HepG2 (cell line): ENCODE measurements at regions not wholly inside any gene's neighbourhood (a gene's known extent, or its start where the extent isn't known, plus 50 kb on each side); places are given as distances from the start of the nearest gene placed in this dataset.

Experiments
- ATAC-seq: fragments of 200-7000 bp; cut with Tn5 transposase; 3 replicates; pipeline ENCODE4 v1.9.1; 2020; ENCODE audit warnings: mild to moderate bottlenecking, moderate library complexity
- BruUV-seq: library from RNA; stranded (reverse); fragments of 400-500 nt; replicated peaks from 2 replicates; lab custom pipeline; 2021; lab: Mats Ljungman, UMichigan
- CTCF ChIA-PET: fragments of 300-600 bp; formaldehyde crosslinking; extraction: SDS; loops from one replicate; lab custom pipeline; 2021; ENCODE audit warnings: low total read pairs, inconsistent platforms, low intra/inter-chr PET ratio; lab: Yijun Ruan, JAX
- POLR2A ChIA-PET: fragments of 350-600 bp; sonication (Branson Sonifier 250); formaldehyde crosslinking; loops from one replicate; lab custom pipeline; 2020; ENCODE audit warnings: antibody characterized with exemption, inconsistent platforms; lab: Yijun Ruan, JAX
- DNase-seq: peaks from one replicate; pipeline ENCODE4 v3.0.0-alpha.2; 2015; ENCODE audit warnings: low spot score
- FAIRE-seq: peaks from 3 replicates; lab custom pipeline; 2011; peaks lifted over from hg19 to GRCh38; lab: Jason Lieb, UNC
- H2AFZ ChIP-seq: one replicate; pipeline ENCODE4 v1.6.1; 2011; ENCODE audit warnings: low read length, inconsistent platforms
- H3K27ac ChIP-seq: fragments of 300-600 bp; 3 replicates; pipeline ENCODE4 v1.8.0; 2011; ENCODE audit warnings: mixed run types, mild to moderate bottlenecking, mixed read lengths, low read length, inconsistent platforms; ENCODE audit not compliant: insufficient read depth; ENCODE audit errors: extremely low read length
- H3K27me3 ChIP-seq, 2 experiments: fragments of 200-600 bp in 1 of 2; 2 replicates in 1 of 2; 3 replicates in 1 of 2; pipeline versions ENCODE4 v1.6.0 to v1.8.0; 2011; ENCODE audit warnings: low read length in 2 of 2, mild to moderate bottlenecking in 2 of 2, moderate library complexity in 2 of 2, inconsistent platforms in 1 of 2; ENCODE audit not compliant: insufficient read depth in 2 of 2, control insufficient read depth in 1 of 2
- H3K36me3 ChIP-seq, 2 experiments: fragments of 200-600 bp in 1 of 2; replicated peaks in 1 of 2; 2 replicates in 1 of 2; 3 replicates in 1 of 2; pipeline versions ENCODE4 v1.5.1 to v1.8.0; 2011; ENCODE audit warnings: low read length in 2 of 2, inconsistent platforms in 1 of 2; ENCODE audit not compliant: insufficient read depth in 2 of 2, control insufficient read depth in 1 of 2
- H3K4me1 ChIP-seq: 2 replicates; pipeline ENCODE4 v1.5.1; 2012; ENCODE audit warnings: low read length, inconsistent platforms; ENCODE audit not compliant: insufficient read depth
- H3K4me2 ChIP-seq: 2 replicates; pipeline ENCODE4 v1.6.0; 2011; ENCODE audit warnings: low read depth, low read length, inconsistent platforms
- H3K4me3 ChIP-seq, 3 experiments: fragments of 200-600 bp in 1 of 3; sonication (generic), shearing (Covaris generic) in 1 of 3; replicated peaks in 1 of 3; 2 replicates each; pipeline ENCODE4 v1.5.1; 2011 to 2016; ENCODE audit warnings: low read length in 3 of 3, inconsistent platforms in 2 of 3, low read depth in 2 of 3, mild to moderate bottlenecking in 2 of 3, control low read depth in 1 of 3, mixed read lengths in 1 of 3; ENCODE audit not compliant: insufficient read depth in 1 of 3
- H3K79me2 ChIP-seq: one replicate; pipeline ENCODE4 v1.6.1; 2011; ENCODE audit warnings: low read length, inconsistent platforms; ENCODE audit not compliant: insufficient read depth
- H3K9ac ChIP-seq: 2 replicates; pipeline ENCODE4 v1.6.0; 2011; ENCODE audit warnings: mild to moderate bottlenecking, low read depth, low read length, inconsistent platforms; ENCODE audit not compliant: insufficient read depth
- H3K9me3 ChIP-seq: 2 replicates; pipeline ENCODE4 v1.5.1; 2012; ENCODE audit warnings: mild to moderate bottlenecking, low read length
- H4K20me1 ChIP-seq: 2 replicates; pipeline ENCODE4 v1.6.0; 2011; ENCODE audit warnings: inconsistent platforms, mild to moderate bottlenecking, low read length, moderate library complexity; ENCODE audit not compliant: insufficient read depth
- CCDC6 ChIP-seq: sonication (generic); formaldehyde crosslinking; IDR thresholded peaks from 2 replicates; pipeline ENCODE4 v1.8.1; 2022; ENCODE audit warnings: mild to moderate bottlenecking, missing genetic modification reagents, moderate library complexity
- MIXL1 ChIP-seq: IDR thresholded peaks from 2 replicates; pipeline ENCODE4 v1.6.1; 2016
- RXRB ChIP-seq: IDR thresholded peaks from 2 replicates; pipeline ENCODE4 v1.6.1; 2016; ENCODE audit warnings: borderline replicate concordance, missing genetic modification reagents, missing compliant biosample characterization
- SMAD3 ChIP-seq: sonication (generic); formaldehyde crosslinking; IDR thresholded peaks from 2 replicates; pipeline ENCODE4 v1.4.0; 2020; ENCODE audit warnings: missing genetic modification reagents
- SOX13 ChIP-seq, 3 experiments: fragments of 450-650 bp in 1 of 3; sonication (generic) in 1 of 3; formaldehyde crosslinking in 1 of 3; IDR thresholded peaks in 2 of 3; conservative IDR thresholded peaks in 1 of 3; 2 replicates each; pipeline versions ENCODE4 v1.5.0 to v1.6.1; 2016 to 2020; ENCODE audit warnings: antibody characterized with exemption in 1 of 3, mild to moderate bottlenecking in 1 of 3, missing compliant biosample characterization in 1 of 3, missing genetic modification reagents in 1 of 3, moderate library complexity in 1 of 3
- ZFP36L1 ChIP-seq: sonication (generic); formaldehyde crosslinking; IDR thresholded peaks from 2 replicates; pipeline ENCODE4 v1.8.0; 2022; ENCODE audit warnings: mild to moderate bottlenecking, missing genetic modification reagents, moderate library complexity
- ZMYM4 ChIP-seq: sonication (generic); formaldehyde crosslinking; IDR thresholded peaks from 2 replicates; pipeline ENCODE4 v1.8.1; 2023; ENCODE audit warnings: mild to moderate bottlenecking, missing genetic modification reagents
- ZNF329 ChIP-seq: sonication (generic); formaldehyde crosslinking; IDR thresholded peaks from 2 replicates; pipeline ENCODE4 v1.9.0; 2021; ENCODE audit warnings: low read depth, mild to moderate bottlenecking, missing genetic modification reagents
- ZNF501 ChIP-seq: sonication (generic); formaldehyde crosslinking; IDR thresholded peaks from 2 replicates; pipeline ENCODE4 v1.5.1; 2020; ENCODE audit warnings: mild to moderate bottlenecking, moderate library complexity, missing genetic modification reagents
- ZSCAN20 ChIP-seq: sonication (generic); formaldehyde crosslinking; IDR thresholded peaks from 2 replicates; pipeline ENCODE4 v1.4.0; 2020; ENCODE audit warnings: missing genetic modification reagents, mild to moderate bottlenecking, borderline replicate concordance
- WGBS: methylation state at CpG from one replicate; pipeline ENCODE4 v1.1.6; 2017; ENCODE audit warnings: low lambda C conversion rate; 5-methylcytosine and 5-hydroxymethylcytosine counted together
- in situ Hi-C: cut with HindIII; loops from 2 replicates; pipeline ENCODE4 v1.10.0; 2017; ENCODE audit warnings: low pct_unique_long_range_greater_than_20kb; ENCODE audit not compliant: extremely low pct_ligation_motif_present
- intact Hi-C: fragments of 100-400 bp; cut with micrococcal nuclease; formaldehyde crosslinking; loops from one replicate; pipeline ENCODE4 v1.10.0; 2022; ENCODE audit not compliant: unreplicated experiment
- TF ChIP-seq, protein P1 (sequence below): sonication (generic); formaldehyde crosslinking; IDR thresholded peaks from 2 replicates; pipeline ENCODE4 v1.8.1; 2022; ENCODE audit warnings: low read depth, mild to moderate bottlenecking, missing genetic modification reagents
- TF ChIP-seq, protein P2 (sequence below): sonication (generic); formaldehyde crosslinking; IDR thresholded peaks from 2 replicates; pipeline ENCODE4 v1.4.0; 2020; ENCODE audit warnings: low read depth, missing genetic modification reagents
- TF ChIP-seq, protein P3 (sequence below): sonication (generic); formaldehyde crosslinking; IDR thresholded peaks from 2 replicates; pipeline ENCODE4 v1.4.0; 2020; ENCODE audit warnings: missing genetic modification reagents; ENCODE audit errors: not compliant biosample characterization
- TF ChIP-seq, protein P4 (sequence below): sonication (generic); formaldehyde crosslinking; IDR thresholded peaks from 2 replicates; pipeline ENCODE4 v1.4.0; 2020; ENCODE audit warnings: missing genetic modification reagents, mild to moderate bottlenecking, borderline replicate concordance

- ChIA-PET CTCF (no interaction called here), POLR2A (no interaction called here)
- in situ Hi-C loops (no loop called here), intact Hi-C loops (no loop called here)
- Histone ChIP-seq H3K4me2 (no peak overlapping the region), H3K79me2 (no peaks in the 10 kb centered on the region), H3K9me3 (no peaks in the 10 kb centered on the region), H2AFZ (no peak overlapping the region), H4K20me1 (no peaks in the 10 kb centered on the region), H3K36me3 (no peaks in the 10 kb centered on the region), H3K9ac (no peak overlapping the region), H3K27ac (no peak overlapping the region), H3K4me3 (no peak overlapping the region), H3K27me3 (peaks cover 2 to 48% of the 10 kb centered on the region in 2 experiments; a peak in 3 of 5 replicates), H3K4me1 (no peaks in the 10 kb centered on the region)
- ATAC-seq (no peak), DNase-seq (no peak), FAIRE-seq (no peak)
- WGBS, result 35% methylated on average over 6 of the region's 6 CpGs
- no TSS peak for BruUV-seq
- TF ChIP-seq ZMYM4 (CRISPR knock-in tag) (no peak), SMAD3 (CRISPR knock-in tag) (no peak), CCDC6 (CRISPR knock-in tag) (no peak), ZNF501 (CRISPR knock-in tag) (no peak), MIXL1 (CRISPR knock-in tag) (no peak), RXRB (no peak), ZSCAN20 (CRISPR knock-in tag) (no peak), ZNF329 (CRISPR knock-in tag) (no peak), ZFP36L1 (CRISPR knock-in tag) (no peak), SOX13 (IDR thresholded peaks at IDR 0.05) (no peak), SOX13 (CRISPR knock-in tag; conservative IDR thresholded peaks at IDR 0.05 in 1 of 2, IDR thresholded peaks at IDR 0.05 in 1 of 2) (no peak)
- TF ChIP-seq, protein P1, sequence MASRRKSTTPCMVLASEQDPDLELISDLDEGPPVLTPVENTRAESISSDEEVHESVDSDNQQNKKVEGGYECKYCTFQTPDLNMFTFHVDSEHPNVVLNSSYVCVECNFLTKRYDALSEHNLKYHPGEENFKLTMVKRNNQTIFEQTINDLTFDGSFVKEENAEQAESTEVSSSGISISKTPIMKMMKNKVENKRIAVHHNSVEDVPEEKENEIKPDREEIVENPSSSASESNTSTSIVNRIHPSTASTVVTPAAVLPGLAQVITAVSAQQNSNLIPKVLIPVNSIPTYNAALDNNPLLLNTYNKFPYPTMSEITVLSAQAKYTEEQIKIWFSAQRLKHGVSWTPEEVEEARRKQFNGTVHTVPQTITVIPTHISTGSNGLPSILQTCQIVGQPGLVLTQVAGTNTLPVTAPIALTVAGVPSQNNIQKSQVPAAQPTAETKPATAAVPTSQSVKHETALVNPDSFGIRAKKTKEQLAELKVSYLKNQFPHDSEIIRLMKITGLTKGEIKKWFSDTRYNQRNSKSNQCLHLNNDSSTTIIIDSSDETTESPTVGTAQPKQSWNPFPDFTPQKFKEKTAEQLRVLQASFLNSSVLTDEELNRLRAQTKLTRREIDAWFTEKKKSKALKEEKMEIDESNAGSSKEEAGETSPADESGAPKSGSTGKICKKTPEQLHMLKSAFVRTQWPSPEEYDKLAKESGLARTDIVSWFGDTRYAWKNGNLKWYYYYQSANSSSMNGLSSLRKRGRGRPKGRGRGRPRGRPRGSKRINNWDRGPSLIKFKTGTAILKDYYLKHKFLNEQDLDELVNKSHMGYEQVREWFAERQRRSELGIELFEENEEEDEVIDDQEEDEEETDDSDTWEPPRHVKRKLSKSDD (CRISPR knock-in tag), result no peak
- TF ChIP-seq, protein P2, sequence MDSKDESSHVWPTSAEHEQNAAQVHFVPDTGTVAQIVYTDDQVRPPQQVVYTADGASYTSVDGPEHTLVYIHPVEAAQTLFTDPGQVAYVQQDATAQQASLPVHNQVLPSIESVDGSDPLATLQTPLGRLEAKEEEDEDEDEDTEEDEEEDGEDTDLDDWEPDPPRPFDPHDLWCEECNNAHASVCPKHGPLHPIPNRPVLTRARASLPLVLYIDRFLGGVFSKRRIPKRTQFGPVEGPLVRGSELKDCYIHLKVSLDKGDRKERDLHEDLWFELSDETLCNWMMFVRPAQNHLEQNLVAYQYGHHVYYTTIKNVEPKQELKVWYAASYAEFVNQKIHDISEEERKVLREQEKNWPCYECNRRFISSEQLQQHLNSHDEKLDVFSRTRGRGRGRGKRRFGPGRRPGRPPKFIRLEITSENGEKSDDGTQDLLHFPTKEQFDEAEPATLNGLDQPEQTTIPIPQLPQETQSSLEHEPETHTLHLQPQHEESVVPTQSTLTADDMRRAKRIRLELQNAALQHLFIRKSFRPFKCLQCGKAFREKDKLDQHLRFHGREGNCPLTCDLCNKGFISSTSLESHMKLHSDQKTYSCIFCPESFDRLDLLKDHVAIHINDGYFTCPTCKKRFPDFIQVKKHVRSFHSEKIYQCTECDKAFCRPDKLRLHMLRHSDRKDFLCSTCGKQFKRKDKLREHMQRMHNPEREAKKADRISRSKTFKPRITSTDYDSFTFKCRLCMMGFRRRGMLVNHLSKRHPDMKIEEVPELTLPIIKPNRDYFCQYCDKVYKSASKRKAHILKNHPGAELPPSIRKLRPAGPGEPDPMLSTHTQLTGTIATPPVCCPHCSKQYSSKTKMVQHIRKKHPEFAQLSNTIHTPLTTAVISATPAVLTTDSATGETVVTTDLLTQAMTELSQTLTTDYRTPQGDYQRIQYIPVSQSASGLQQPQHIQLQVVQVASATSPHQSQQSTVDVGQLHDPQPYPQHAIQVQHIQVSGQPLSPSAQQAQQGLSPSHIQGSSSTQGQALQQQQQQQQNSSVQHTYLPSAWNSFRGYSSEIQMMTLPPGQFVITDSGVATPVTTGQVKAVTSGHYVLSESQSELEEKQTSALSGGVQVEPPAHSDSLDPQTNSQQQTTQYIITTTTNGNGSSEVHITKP (CRISPR knock-in tag), result no peak
- TF ChIP-seq, protein P3, sequence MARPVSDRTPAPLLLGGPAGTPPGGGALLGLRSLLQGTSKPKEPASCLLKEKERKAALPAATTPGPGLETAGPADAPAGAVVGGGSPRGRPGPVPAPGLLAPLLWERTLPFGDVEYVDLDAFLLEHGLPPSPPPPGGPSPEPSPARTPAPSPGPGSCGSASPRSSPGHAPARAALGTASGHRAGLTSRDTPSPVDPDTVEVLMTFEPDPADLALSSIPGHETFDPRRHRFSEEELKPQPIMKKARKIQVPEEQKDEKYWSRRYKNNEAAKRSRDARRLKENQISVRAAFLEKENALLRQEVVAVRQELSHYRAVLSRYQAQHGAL (CRISPR knock-in tag), result no peak
- TF ChIP-seq, protein P4, sequence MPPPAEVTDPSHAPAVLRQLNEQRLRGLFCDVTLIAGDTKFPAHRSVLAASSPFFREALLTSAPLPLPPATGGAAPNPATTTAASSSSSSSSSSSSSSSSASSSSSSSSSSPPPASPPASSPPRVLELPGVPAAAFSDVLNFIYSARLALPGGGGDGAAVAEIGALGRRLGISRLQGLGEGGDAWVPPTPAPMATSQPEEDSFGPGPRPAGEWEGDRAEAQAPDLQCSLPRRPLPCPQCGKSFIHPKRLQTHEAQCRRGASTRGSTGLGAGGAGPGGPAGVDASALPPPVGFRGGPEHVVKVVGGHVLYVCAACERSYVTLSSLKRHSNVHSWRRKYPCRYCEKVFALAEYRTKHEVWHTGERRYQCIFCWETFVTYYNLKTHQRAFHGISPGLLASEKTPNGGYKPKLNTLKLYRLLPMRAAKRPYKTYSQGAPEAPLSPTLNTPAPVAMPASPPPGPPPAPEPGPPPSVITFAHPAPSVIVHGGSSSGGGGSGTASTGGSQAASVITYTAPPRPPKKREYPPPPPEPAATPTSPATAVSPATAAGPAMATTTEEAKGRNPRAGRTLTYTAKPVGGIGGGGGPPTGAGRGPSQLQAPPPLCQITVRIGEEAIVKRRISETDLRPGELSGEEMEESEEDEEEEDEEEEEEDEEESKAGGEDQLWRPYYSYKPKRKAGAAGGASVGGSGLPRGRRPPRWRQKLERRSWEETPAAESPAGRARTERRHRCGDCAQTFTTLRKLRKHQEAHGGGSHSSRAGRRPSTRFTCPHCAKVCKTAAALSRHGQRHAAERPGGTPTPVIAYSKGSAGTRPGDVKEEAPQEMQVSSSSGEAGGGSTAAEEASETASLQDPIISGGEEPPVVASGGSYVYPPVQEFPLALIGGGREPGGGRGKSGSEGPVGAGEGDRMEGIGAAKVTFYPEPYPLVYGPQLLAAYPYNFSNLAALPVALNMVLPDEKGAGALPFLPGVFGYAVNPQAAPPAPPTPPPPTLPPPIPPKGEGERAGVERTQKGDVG (CRISPR knock-in tag), result no peak
Measured at GRCh38 chr7:92231-92674, 100.1 kb upstream of the FAM20C start.
